Transverse colon (tissue), 4 donors: ENCODE measurements at regions not wholly inside any gene's neighbourhood (a gene's known extent, or its start where the extent isn't known, plus 50 kb on each side); places are given as distances from the start of the nearest gene placed in this dataset.

Source experiments
- DNase-seq: peaks from one replicate; pipeline ENCODE4 v3.0.0-alpha.2; 2019
- H3K27ac ChIP-seq, 4 donors: fragments of 200-600 bp; sonication (generic); 2 replicates each; pipeline ENCODE4 v1.5.1; 2016 to 2018; ENCODE audit warnings: inconsistent platforms in 4 of 4
- H3K27me3 ChIP-seq: fragments of 200-600 bp; sonication (generic); 2 replicates; pipeline ENCODE4 v1.5.1; 2017; ENCODE audit warnings: inconsistent platforms
- H3K36me3 ChIP-seq, 4 donors: fragments of 200-600 bp; sonication (generic); 2 replicates each; pipeline ENCODE4 v1.5.1; 2017 to 2019; ENCODE audit warnings: inconsistent platforms in 4 of 4
- H3K4me1 ChIP-seq, 4 donors: fragments of 200-600 bp; sonication (generic); 2 replicates each; pipeline ENCODE4 v1.5.1; 2017 to 2020; ENCODE audit warnings: inconsistent platforms in 4 of 4
- H3K4me3 ChIP-seq, 4 donors: fragments of 200-600 bp; sonication (generic); 1 replicate in 1 of 4; 2 replicates in 3 of 4; pipeline versions ENCODE4 v1.5.1 to v1.6.1; 2017 to 2019; ENCODE audit warnings: inconsistent platforms in 4 of 4
- H3K9me3 ChIP-seq, 2 donors: fragments of 200-600 bp; sonication (generic); 2 replicates each; pipeline ENCODE4 v1.5.1; 2017 to 2019; ENCODE audit warnings: inconsistent platforms in 2 of 2
- EP300 ChIP-seq: sonication (generic); formaldehyde crosslinking; IDR thresholded peaks from one replicate; pipeline ENCODE4 v1.6.1; 2017; ENCODE audit warnings: antibody characterized with exemption, low read depth
- POLR2A ChIP-seq: fragments of 450-650 bp; IDR thresholded peaks from one replicate; pipeline ENCODE4 v1.6.1; 2016; ENCODE audit warnings: antibody characterized with exemption, mild to moderate bottlenecking, moderate library complexity
- POLR2AphosphoS5 ChIP-seq, 3 donors: sonication (generic); formaldehyde crosslinking; IDR thresholded peaks; one replicate each; pipeline ENCODE4 v1.6.1; 2016; ENCODE audit warnings: antibody characterized with exemption in 3 of 3
- WGBS, 2 donors: methylation state at CpG; one replicate each; pipeline ENCODE4 v1.1.5; 2018; ENCODE audit warnings: low coverage in 1 of 2; 5-methylcytosine and 5-hydroxymethylcytosine counted together
- in situ Hi-C, 4 donors: fragments of 200-750 bp; cut with MboI; loops; one replicate each; pipeline versions ENCODE4 v1.15.0 to v1.15.1; 2017; ENCODE audit warnings: low sequenced_read_pairs in 3 of 4, low pct_ligation_motif_present in 1 of 4, low pct_unique_long_range_greater_than_20kb in 1 of 4
- intact Hi-C: fragments of 100-400 bp; cut with DNase I; formaldehyde crosslinking; loops from one replicate; pipeline ENCODE4 v1.15.1; 2023; ENCODE audit warnings: low total_unique reads
- TF ChIP-seq, protein P1 (sequence below), 5 experiments: fragments of 200-600 bp in 3 of 5; fragments of 450-650 bp in 2 of 5; sonication (generic) in 3 of 5; IDR thresholded peaks; 1 replicate in 2 of 5; 2 replicates in 3 of 5; pipeline ENCODE4 v1.5.1; 2016 to 2017; ENCODE audit warnings: antibody characterized with exemption in 5 of 5, inconsistent platforms in 3 of 5, mild to moderate bottlenecking in 2 of 5, moderate library complexity in 1 of 5

DNA sequence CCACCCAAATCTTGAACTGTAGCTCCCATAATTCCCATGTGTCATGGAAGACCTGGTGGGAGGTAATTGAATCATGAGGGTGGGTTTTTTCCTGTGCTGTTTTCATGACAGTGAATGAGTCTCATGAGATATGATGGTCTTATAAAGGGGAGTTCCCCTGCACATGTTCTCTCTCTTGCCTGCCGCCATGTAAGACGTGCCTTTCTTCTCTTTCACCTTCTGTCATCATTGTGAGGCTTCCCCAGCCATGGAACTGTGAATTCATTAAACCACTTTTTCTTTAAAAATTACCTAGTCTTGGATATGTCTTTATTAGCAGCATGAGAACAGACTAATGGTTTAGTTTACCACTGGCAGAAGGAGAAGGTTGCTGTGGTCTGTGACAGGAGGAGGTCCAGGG, 111.5 kb upstream of the RAB18 start:
- H3K4me1 ChIP-seq, result no peaks in the 10 kb centered on the region
- TF ChIP-seq POLR2AphosphoS5 (IDR thresholded peaks at IDR 0.05) (no peak), POLR2A (no peak), EP300 (no peak)
- TF ChIP-seq, protein P1, sequence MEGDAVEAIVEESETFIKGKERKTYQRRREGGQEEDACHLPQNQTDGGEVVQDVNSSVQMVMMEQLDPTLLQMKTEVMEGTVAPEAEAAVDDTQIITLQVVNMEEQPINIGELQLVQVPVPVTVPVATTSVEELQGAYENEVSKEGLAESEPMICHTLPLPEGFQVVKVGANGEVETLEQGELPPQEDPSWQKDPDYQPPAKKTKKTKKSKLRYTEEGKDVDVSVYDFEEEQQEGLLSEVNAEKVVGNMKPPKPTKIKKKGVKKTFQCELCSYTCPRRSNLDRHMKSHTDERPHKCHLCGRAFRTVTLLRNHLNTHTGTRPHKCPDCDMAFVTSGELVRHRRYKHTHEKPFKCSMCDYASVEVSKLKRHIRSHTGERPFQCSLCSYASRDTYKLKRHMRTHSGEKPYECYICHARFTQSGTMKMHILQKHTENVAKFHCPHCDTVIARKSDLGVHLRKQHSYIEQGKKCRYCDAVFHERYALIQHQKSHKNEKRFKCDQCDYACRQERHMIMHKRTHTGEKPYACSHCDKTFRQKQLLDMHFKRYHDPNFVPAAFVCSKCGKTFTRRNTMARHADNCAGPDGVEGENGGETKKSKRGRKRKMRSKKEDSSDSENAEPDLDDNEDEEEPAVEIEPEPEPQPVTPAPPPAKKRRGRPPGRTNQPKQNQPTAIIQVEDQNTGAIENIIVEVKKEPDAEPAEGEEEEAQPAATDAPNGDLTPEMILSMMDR (IDR thresholded peaks at IDR 0.05), result no peak
- no peaks in the 10 kb centered on the region for H3K9me3 ChIP-seq
- H3K27ac ChIP-seq, result no peak overlapping the region
- no peak overlapping the region for H3K4me3 ChIP-seq
- no peak for DNase-seq
- in situ Hi-C loops, result no loop called here
- WGBS, 2 donors, result 94 to 100% methylated on average over 2 of the region's 2 CpGs
- intact Hi-C loops, result no loop called here
- no peaks in the 10 kb centered on the region for H3K36me3 ChIP-seq
- H3K27me3 ChIP-seq, result no peaks in the 10 kb centered on the region

DNA sequence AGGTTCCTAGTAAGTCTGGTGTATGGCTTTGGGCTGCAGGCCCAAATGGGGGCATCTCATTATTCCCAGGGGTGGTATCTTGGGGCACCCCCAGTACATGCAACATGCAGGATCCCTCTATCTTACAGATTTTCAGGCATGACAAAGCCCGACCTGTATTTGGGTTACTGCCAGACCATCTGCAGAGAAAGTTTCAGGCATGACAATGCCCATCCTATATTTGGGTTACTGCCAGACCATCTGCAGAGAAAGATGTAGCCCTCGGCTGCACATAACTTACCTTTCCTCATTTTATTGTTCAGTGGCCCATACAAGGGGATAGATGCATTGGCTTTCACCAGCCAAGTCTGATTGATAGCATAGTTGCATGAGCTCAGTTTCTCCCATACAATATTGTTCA, 112.2 kb upstream of the RAB18 start:
- WGBS, 2 donors, result 84% methylated on average over 2 of the region's 2 CpGs; no CpG with 5 or more reads in 1 of the 2 donors
- DNase-seq, result no peak
- Histone ChIP-seq H3K9me3 (no peaks in the 10 kb centered on the region), H3K27me3 (no peaks in the 10 kb centered on the region), H3K36me3 (no peaks in the 10 kb centered on the region), H3K4me3 (no peak overlapping the region), H3K27ac (no peak overlapping the region), H3K4me1 (no peaks in the 10 kb centered on the region)
- in situ Hi-C loops, result no loop called here
- no peak for TF ChIP-seq EP300
- TF ChIP-seq, protein P1 (IDR thresholded peaks at IDR 0.05), result no peak
- TF ChIP-seq POLR2A, result no peak
- TF ChIP-seq POLR2AphosphoS5 (IDR thresholded peaks at IDR 0.05), result no peak
- intact Hi-C loops, result no loop called here

DNA sequence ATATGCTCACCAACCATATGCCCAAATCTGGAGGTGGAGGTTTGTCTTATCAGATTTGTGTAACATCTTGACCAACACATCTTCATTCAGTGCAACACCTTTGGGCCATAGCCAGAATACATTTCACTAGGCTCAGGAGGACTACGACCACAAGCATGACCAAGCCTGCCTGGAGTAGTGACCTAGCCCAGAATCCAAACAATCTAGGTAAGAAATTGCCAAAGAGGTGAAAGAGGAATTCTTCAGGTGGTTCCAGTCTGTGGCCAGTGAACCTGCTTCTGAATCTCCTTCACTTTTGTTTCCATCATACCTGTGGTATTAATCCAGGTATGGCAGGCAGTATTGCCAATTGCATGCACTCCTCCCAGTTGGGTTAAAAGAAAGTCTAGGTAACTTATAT, 112.8 kb upstream of the RAB18 start:
- Histone ChIP-seq H3K27ac (no peak overlapping the region), H3K9me3 (no peaks in the 10 kb centered on the region), H3K4me3 (no peak overlapping the region), H3K36me3 (no peaks in the 10 kb centered on the region), H3K4me1 (no peaks in the 10 kb centered on the region), H3K27me3 (no peaks in the 10 kb centered on the region)
- DNase-seq, result no peak
- 71% methylated on average over 1 of the region's 1 CpG; no CpG with 5 or more reads in 1 of the 2 donors for WGBS, 2 donors
- in situ Hi-C loops (no loop called here), intact Hi-C loops (no loop called here)
- TF ChIP-seq EP300 (no peak), POLR2A (no peak), POLR2AphosphoS5 (IDR thresholded peaks at IDR 0.05) (no peak)
- TF ChIP-seq, protein P1 (IDR thresholded peaks at IDR 0.05), result no peak

DNA sequence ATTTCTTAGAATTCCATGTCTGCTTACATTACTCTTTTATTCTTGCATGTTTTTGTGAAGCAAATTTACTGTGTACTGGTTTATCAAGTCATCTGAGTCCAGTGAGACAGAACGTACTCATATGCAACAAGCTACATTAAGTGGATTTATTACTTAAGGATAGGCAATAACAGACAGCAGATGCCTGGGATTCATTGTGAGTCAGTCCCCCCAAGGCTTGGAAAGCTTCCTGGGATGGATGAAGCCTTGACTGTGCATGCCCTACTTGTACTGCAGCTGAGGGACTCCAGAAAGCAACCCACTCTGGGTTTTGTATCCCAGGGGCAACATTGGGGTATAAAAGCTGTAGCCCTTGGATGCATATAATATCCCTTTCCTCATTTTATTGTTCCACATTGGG, 113.4 kb upstream of the RAB18 start:
- H3K27ac ChIP-seq, result no peak overlapping the region
- no peaks in the 10 kb centered on the region for H3K4me1 ChIP-seq
- H3K36me3 ChIP-seq, result no peaks in the 10 kb centered on the region
- WGBS, 2 donors, result 29 to 73% methylated on average over 1 of the region's 1 CpG
- no peak overlapping the region for H3K4me3 ChIP-seq
- in situ Hi-C loops (no loop called here), intact Hi-C loops (no loop called here)
- no peaks in the 10 kb centered on the region for H3K27me3 ChIP-seq
- DNase-seq, result no peak
- TF ChIP-seq POLR2A (no peak), EP300 (no peak), POLR2AphosphoS5 (IDR thresholded peaks at IDR 0.05) (no peak)
- TF ChIP-seq, protein P1 (IDR thresholded peaks at IDR 0.05), result no peak
- H3K9me3 ChIP-seq, result no peaks in the 10 kb centered on the region
